ENCODE measurements at regions not wholly inside any gene's neighbourhood (a gene's known extent, or its start where the extent isn't known, plus 50 kb on each side); places are given as distances from the start of the nearest gene placed in this dataset.

DNA sequence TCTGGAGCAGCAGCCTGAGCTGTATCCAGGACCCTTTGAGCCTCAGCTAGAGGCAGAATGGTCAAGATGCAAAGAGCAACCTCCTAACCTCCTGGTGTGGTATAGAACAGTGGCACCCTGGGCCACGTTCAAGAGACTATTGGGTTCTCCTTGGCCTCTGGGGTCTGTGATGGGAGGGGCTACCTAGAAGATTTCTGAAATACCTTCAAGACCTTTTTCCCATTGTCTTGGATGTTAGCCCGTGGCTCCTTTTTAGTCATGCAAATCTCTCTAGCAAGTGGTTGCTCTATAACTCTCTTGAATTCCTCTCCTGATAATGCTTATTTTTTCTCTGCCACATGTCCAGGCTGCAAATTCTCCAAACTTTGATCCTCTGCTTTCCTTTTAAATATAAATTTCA lies 106.3 kb upstream of the SULT1C3 start:
- POLR2A ChIA-PET = no interaction called here
- CTCF ChIA-PET = no interaction called here

DNA sequence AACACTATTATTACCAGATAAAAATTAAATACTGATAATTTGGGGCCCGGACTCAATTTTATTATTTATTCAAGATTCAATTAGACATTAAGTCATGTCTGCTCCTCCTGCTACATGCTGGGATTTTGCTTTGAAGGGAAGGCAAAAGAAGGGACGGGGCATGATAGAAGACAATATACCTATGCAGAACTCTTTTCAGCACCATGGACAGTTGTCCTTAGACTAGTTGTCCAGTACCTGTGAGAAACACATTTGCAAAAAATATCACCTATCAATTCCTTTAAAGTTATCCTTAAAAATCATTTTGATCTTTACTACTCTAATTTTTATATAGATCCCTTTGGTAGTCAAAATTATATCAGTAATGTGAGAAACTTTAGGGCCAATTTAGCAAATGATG lies 100.2 kb upstream of the SULT1C3 start:
- ChIA-PET POLR2A (no interaction called here), CTCF (no interaction called here)

DNA sequence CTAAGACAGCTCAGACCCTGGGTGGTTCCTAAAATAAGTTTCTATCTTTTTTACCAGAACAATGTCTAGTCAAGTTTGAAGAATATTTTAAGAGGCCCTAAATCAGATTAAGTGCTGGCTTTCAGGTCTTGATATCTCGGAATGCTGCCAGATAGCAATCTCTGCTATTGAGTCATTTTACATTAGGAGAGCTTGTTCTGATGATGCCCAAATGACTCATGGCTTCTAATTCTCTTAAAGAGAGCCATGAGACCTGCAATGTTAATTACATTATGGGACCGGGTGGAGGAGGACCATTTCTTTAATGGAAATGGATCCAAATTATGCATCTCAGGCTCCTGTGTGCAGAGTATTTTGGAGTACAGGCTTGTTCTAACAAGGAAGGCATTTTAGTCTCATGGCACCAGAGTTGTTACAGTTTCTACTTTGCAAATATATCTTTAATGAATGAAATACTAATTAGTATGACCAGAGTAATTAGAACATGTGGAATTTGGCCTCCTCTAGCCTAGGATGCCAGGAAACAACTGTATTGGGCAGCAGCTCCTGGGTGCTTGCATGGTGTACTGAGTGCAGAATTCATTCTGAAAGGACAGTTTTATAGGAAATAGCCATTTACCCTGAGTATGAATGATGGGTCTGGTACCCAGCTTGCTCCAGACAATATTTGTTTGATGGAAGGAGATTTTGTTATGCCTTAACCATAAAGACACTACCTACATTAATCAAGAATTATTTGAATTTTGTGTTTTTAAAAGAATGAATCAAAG lies 94.0 kb upstream of the SULT1C3 start:
- CTCF ChIA-PET = no interaction called here
- POLR2A ChIA-PET = no interaction called here

DNA sequence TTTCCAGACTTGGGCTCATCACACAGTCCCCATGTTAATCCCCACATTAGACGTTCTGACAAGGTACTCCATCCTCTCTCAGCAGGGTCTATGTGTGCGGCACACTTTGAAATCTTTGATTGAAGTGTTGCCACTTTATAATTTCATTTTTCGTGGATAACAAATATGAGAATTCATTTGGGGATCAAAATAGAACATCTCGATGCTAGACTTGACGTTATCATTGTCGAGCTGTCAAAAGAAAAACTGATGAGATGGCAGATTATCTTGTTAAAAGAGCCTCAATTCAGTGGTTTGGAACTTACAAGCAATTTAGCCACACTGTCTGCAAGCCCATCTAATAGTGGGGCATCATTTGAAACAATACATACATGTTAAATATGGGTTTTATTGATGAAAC lies 91.2 kb upstream of the SULT1C3 start:
- ChIA-PET POLR2A (no interaction called here), CTCF (no interaction called here)

DNA sequence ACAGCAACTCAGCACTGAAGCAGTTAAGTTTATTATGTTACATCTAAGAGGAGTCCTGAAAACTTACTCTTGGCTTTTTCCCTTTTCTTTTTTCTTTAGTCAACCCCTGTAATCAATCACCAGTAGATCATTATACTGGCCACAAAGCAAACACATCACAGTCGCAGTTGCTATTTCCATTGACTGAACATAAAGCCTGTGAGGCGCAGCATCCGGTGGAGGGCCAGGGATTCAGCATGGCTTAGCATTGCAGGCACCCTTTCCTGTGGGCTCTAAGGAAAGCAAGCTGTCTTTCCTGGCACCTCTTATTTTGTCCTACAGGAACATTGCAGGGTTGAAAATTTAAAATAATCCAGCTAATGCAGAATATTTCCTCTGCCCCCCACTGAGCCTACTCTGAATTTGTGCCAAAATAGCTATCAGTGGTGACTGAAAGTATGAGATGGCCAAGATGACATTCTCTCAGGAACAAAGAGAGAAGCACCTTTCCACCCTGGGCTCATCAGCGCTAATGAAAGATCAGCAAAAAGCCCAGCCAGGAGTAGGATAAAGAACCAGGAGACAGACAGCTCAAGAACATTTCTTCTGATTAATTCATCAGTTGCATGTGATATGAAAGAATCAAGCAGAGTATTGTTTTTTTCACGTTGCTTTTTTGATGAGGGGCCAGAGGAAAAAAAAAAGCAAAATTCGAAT lies 85.3 kb upstream of the SULT1C3 start:
- CTCF ChIA-PET = interaction anchor here (0.6 kb wide), 1 partner anchor 390 kb away, joined by 3 read pairs; no protein-coding TSS in a partner anchor
- POLR2A ChIA-PET = no interaction called here

DNA sequence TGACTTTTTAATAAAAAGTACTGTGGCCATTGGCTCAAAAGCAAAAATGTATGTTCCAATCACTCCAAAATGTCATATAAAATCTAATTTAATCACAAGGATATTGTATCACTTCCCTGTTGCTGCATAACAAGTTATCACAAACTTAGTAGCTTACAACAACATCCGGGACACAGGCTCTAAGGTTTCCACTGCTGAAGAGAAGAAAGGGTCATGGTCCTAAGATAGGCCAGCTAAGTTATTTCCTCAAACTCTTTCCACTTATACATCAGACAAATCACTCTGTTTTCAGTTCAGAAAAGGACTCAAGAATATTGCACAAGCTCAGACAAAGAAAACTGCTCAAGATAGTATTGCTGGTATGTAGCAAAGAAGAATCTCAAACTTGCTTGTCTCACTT lies 78.5 kb upstream of the SULT1C3 start:
- CTCF ChIA-PET = no interaction called here

DNA sequence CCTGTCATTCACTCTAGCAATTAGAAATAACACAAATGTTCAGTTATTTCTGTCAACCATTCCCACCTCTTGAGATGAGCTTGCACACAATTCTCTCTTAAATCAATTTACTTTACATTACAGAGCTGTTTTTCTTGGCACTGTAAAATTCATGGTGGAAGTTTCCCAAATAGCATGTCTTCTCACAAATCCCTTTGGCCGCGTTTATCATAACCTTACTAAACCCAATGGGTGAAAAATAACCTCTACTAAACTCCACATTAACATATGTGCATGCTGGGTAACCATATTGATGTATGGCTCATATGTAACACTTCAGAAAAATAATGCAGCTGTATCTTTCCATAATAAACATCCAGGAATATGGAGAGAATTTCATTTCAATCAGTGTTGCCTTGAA lies 75.5 kb upstream of the SULT1C3 start:
- ChIA-PET POLR2A (no interaction called here), CTCF (no interaction called here)

More for the DNA sequence above, 78.5 kb upstream of the SULT1C3 start:
- POLR2A ChIA-PET = no interaction called here

DNA sequence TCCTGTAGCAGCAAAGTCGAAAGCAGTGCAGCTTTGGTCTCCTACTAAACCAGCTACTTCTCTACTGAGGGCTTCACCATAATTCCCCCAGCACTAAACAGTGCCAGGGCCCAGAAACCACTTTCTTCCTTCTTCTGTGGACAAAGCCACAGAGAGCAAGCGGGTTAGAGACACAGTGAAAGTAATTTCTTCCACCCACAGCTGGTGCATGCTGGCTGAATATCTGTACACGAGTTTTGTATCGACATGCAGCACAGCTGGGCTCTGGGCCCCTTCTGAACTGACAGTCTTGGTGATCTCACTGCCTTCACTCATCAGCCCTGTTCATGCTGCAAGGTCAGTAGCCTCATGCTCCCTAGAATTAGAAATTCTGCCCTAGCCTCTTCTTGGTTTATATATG lies 74.0 kb upstream of the SULT1C3 start:
- CTCF ChIA-PET = no interaction called here
- POLR2A ChIA-PET = no interaction called here

DNA sequence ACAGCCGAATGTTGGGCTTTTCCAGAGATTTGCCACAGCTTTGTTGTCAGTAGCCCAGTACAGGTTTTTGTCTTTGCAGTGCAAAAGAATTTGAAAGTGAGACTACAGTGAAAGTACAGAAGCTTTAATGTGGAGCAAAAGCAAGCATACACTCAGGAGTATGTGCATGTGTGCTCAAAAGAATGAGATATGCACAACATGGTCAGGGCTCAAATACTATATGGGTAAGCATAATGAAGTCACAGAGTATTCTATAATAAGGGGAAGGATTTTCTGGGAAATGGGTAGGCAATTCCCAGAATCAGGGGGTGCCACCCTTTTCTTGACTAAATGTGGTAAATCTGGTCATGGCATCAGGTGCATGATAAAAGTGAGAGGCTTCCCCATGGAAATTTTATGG lies 72.1 kb upstream of the SULT1C3 start:
- POLR2A ChIA-PET = no interaction called here
- CTCF ChIA-PET = no interaction called here

DNA sequence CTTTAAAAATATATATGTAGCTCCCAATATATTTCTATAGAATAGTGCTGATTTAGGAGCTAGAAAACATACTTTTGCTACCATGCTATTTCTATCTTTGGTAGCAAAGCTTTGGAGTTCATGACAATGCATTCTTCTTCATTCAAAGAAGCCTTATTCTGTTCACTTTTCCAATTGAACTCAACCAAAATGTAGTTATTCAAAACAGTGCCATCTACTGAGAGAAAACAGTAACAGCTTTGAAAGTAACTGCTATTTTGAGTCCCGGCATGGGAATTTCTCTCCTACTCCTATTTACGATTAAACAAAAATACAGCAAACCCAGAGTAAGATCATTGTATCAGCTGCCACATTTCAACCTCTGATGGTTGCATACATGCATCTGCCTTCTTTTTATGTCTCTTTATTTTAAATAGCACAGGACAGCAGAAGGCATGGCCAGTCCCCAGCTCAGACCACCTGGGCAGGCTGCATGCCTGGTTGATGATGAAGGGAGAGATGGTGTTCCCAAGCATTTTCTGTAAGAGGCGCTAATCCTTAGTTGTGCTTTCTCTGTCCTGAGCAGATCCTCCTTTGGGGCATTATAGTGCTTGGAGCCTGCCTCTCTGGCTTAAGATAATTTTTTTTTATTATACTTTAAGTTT lies 69.7 kb upstream of the SULT1C3 start:
- ChIA-PET POLR2A (no interaction called here), CTCF (no interaction called here)

DNA sequence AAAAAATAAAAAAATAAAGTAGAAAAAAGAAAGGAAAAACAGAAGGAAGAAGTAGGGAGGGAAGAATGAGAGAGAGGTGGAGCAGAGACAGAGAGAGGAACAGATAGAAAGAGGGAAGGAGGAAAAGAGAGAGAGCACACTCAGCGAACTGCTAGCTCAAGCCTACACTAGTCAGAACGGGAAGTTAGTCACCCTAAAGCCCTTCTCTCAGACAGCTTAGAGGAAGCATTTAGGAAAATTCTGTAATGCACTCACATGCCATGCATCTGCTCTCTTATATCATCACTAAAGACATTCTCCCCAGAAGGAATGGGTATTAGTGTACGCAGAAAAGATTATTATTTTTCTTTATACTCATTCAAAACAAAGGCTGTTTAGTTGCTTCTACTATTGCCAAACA lies 68.1 kb upstream of the SULT1C3 start:
- CTCF ChIA-PET = no interaction called here
- POLR2A ChIA-PET = no interaction called here

DNA sequence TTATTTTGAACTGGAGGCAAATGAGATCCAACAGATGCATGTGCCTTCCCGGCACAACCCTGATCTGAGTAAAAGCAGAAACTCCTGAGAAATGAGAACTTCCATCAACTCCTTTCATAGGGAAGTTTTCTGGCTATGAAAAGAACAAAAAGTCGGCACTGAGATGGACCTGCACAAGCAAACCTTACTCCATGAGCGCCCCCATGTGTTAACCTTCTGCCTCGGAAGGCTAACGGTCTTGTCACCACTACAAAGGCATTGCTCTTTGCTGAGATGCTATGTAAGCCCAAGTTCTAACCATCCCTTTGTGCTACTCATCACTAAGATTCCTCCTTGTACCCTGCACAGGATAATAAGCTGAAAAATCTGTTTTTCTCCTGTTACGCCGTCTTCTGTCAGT lies 57.3 kb upstream of the SULT1C3 start:
- CTCF ChIA-PET = no interaction called here
- POLR2A ChIA-PET = no interaction called here

DNA sequence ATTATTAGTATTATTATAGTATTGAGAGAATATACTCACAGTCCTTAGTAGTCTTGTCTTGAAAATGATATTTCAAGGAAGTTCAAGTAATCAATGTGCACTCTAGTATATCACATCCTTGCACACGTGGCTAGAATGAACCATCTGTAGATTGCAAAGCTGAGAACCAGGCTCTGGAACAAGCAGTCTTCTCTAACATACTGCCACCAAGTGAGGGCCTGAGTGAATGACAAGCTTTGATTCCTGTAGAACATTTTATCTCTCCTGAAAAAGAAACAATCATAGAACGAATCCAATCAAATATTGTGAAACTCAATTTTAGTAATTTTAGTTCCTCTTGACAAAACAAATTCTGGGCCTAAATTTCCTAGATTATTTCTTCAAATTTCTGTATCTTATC lies 55.3 kb upstream of the SULT1C3 start:
- CTCF ChIA-PET = no interaction called here
- POLR2A ChIA-PET = no interaction called here

DNA sequence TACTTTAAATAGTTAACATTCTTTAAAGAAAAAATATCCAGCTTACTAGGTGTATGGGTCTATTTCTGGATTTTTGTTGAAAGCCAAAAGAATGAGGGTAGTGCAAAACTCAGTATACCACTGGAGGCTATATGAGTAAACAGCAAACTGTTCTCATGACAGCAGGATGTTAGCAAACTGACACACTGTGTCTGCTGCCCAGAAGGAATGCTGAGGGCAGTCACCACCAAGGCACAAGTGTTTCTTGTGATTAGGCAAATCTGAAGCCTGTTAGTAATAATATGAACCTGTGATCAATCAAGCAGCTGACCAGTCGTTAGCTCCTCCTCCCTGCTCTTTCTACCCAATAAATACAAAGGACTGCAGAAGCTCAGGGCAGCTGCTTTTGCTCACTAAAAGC lies 50.5 kb upstream of the SULT1C3 start:
- ChIA-PET POLR2A (no interaction called here), CTCF (no interaction called here)

All from activated CD8-positive, alpha-beta memory T cell treated with anti-CD3 and anti-CD28 coated beads for 36 hours (primary cell).